ENCODE measurements at regions not wholly inside any gene's neighbourhood (a gene's known extent, or its start where the extent isn't known, plus 50 kb on each side); places are given as distances from the start of the nearest gene placed in this dataset.
A peak's percentile ranks its signal among the peaks of the same experiment; 100 is the strongest.
"Not testable (repeated sequence)": the region's sequence is repeated elsewhere in the genome, so short reads cannot be mapped to it uniquely, and the experiment has no call there.

- Mint-ChIP-seq H3K36me3 (ENCODE audit: low read depth) (no peaks in the 10 kb centered on the region), H3K27me3 (ENCODE audit: low read depth, poor library complexity) (no peaks in the 10 kb centered on the region), H3K27ac (peak overlapping the region; percentile 88), H3K4me1 (no peaks in the 10 kb centered on the region), H3K9me3 (no peaks in the 10 kb centered on the region), H3K4me3 (no peak overlapping the region)
- TF ChIP-seq, protein P1, sequence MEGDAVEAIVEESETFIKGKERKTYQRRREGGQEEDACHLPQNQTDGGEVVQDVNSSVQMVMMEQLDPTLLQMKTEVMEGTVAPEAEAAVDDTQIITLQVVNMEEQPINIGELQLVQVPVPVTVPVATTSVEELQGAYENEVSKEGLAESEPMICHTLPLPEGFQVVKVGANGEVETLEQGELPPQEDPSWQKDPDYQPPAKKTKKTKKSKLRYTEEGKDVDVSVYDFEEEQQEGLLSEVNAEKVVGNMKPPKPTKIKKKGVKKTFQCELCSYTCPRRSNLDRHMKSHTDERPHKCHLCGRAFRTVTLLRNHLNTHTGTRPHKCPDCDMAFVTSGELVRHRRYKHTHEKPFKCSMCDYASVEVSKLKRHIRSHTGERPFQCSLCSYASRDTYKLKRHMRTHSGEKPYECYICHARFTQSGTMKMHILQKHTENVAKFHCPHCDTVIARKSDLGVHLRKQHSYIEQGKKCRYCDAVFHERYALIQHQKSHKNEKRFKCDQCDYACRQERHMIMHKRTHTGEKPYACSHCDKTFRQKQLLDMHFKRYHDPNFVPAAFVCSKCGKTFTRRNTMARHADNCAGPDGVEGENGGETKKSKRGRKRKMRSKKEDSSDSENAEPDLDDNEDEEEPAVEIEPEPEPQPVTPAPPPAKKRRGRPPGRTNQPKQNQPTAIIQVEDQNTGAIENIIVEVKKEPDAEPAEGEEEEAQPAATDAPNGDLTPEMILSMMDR (IDR thresholded peaks at IDR 0.05): no peak
- no peak for DNase-seq
Observed at GRCh38 chr5:52024359-52024758, 641.1 kb downstream of the ISL1 start.

DNA sequence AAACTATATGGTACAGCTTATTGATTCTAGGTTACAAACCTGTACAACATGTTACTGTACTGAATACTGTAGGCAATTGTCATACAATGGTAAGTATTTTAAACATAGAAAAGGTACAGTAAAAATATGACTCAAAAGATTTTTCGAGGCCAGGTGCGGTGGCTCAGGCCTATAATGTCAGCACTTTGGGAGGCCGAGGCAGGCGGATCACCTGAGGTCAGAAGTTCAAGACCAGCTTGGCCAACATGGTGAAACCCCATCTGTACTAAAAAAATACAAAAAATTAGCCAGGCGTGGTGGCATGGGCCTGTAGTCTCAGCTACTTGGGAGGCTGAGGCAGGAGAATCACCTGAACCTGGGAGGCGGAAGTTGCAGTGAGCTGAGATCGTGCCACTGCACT lies 646.6 kb downstream of the ISL1 start:
- not testable (repeated sequence) for H3K4me1 Mint-ChIP-seq; H3K27ac Mint-ChIP-seq; H3K4me3 Mint-ChIP-seq; H3K36me3 Mint-ChIP-seq (ENCODE audit: low read depth); H3K9me3 Mint-ChIP-seq; DNase-seq; H3K27me3 Mint-ChIP-seq (ENCODE audit: low read depth, poor library complexity)

DNA sequence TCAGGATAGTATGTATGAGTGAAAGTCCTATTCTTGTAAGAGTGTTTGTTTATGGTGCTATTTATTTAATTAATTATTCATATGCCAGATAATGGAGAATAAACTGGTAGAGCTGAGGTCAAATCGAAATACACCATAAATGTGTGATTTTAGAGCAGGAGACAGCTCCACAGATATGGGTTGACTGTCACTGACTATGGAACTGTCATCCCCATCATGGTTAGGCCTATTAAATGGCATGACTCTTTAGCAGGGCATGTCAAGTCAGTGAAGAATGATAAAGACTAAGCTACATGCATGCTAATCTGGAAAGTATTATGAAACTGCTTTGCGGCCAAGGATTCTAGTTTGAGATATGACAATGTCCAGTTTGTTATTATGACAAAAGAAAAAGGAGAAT lies 658.6 kb downstream of the ISL1 start:
- H3K4me3 Mint-ChIP-seq: no peak overlapping the region
- no peaks in the 10 kb centered on the region for H3K4me1 Mint-ChIP-seq
- no peaks in the 10 kb centered on the region for H3K27me3 Mint-ChIP-seq (ENCODE audit: low read depth, poor library complexity)
- H3K27ac Mint-ChIP-seq: no peak overlapping the region
- DNase-seq: no peak
- H3K36me3 Mint-ChIP-seq (ENCODE audit: low read depth): no peaks in the 10 kb centered on the region
- no peaks in the 10 kb centered on the region for H3K9me3 Mint-ChIP-seq
- TF ChIP-seq, protein P1 (IDR thresholded peaks at IDR 0.05): no peak

DNA sequence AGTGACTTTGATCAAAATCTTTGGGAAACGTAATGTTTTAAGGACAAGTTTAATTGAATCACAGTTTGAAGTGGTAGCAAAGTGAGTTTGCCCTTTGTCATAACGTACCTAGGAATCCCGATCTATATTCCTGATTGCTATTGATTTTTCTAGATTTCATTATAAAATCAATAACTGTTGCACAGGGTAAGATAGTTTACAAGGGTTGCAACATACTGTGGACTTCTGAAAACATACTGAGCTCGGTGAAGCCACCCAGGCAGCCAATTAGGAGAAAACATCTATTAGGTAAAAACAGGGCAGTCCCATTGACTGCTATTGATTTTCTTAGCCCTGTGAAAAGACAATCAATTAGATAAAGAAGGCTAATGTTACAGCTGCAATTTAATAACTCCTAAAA lies 659.9 kb downstream of the ISL1 start:
- Mint-ChIP-seq H3K36me3 (ENCODE audit: low read depth) (no peaks in the 10 kb centered on the region), H3K27me3 (ENCODE audit: low read depth, poor library complexity) (no peaks in the 10 kb centered on the region), H3K27ac (no peak overlapping the region), H3K9me3 (no peaks in the 10 kb centered on the region), H3K4me1 (no peaks in the 10 kb centered on the region), H3K4me3 (no peak overlapping the region)
- TF ChIP-seq, protein P1 (IDR thresholded peaks at IDR 0.05): no peak
- no peak for DNase-seq

GRCh38 chr5:52043543-52043942 lies 660.3 kb downstream of the ISL1 start:
- H3K27me3 Mint-ChIP-seq (ENCODE audit: low read depth, poor library complexity): no peaks in the 10 kb centered on the region
- no peak for DNase-seq
- H3K9me3 Mint-ChIP-seq: no peaks in the 10 kb centered on the region
- H3K4me3 Mint-ChIP-seq: no peak overlapping the region
- no peak overlapping the region for H3K27ac Mint-ChIP-seq
- TF ChIP-seq, protein P1 (IDR thresholded peaks at IDR 0.05): no peak
- no peaks in the 10 kb centered on the region for H3K4me1 Mint-ChIP-seq
- H3K36me3 Mint-ChIP-seq (ENCODE audit: low read depth): no peaks in the 10 kb centered on the region

- Mint-ChIP-seq H3K4me3 (no peak overlapping the region), H3K9me3 (no peaks in the 10 kb centered on the region), H3K27ac (no peak overlapping the region), H3K36me3 (ENCODE audit: low read depth) (no peaks in the 10 kb centered on the region), H3K4me1 (peaks cover 3% of the 10 kb centered on the region), H3K27me3 (ENCODE audit: low read depth, poor library complexity) (no peaks in the 10 kb centered on the region)
- TF ChIP-seq, protein P1 (IDR thresholded peaks at IDR 0.05): no peak
- no peak for DNase-seq
Observed at GRCh38 chr5:52051759-52052158, 668.5 kb downstream of the ISL1 start.

Measured in nephron progenitor cell (in vitro differentiated cells).